ENCODE measurements at regions not wholly inside any gene's neighbourhood (a gene's known extent, or its start where the extent isn't known, plus 50 kb on each side); places are given as distances from the start of the nearest gene placed in this dataset.

DNA sequence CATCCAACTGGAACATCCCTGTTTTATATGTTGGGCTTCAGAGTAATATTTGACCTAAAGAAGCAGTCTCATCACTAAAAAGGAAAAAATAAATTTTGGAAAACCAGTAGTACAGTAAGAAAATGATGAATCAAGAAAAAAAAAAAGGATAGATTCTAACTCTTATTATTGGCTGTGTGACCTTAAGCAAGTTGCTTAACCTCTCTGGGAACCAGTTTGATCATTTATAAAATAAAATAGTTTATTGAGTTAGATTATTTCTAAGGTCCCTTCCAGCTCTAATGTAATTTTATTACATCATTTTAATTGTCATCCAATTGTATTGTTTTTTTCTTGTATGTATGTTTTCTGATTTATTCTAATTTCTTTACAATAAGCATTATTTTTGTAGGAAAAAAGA lies 127.0 kb downstream of the PRELID2 start:
- DNase-seq (ENCODE audit: low read depth in 2 of 2): no peak

- DNase-seq (ENCODE audit: low read depth in 2 of 2): no peak
Observed at GRCh38 chr5:145704724-145705123, 130.4 kb downstream of the PRELID2 start.

DNA sequence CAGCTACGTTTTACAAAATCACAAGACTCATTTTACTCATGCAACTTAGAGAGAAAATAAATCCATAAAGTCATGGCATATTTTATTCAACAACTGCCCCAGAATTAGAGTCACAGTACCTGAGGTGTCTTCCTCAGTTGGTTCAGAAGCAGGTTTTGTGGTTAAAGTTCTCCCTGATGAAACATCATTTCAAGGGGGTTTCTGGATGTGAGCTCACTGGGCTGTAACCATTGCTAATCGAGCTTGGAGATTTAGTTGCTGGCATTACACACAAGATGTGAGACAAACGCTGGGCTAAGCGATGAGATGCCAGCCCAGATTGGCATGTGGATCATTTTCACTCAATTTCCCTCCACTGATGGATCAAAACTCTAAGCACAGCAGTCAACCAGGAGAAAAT lies 131.3 kb downstream of the PRELID2 start:
- no peak for DNase-seq (ENCODE audit: low read depth in 2 of 2)

DNA sequence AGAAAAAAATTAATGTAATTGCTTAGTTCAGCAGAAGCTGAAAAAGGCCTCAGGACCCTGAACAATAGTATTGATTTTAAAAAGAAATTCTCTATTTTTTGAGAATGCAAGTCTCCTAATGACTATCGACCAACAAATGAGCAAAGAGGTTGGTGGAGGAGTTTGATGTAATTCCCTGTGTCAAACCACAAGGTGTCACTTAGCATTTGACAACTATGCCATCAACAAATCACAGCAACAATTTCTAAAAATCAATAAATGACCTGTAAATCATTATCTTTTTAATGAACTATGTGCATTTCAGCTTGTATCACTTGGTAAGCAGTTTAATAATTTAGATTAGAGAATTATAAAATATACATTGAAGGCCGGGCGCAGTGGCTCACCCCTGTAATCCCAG lies 133.7 kb downstream of the PRELID2 start:
- DNase-seq (ENCODE audit: low read depth in 2 of 2): no peak

DNA sequence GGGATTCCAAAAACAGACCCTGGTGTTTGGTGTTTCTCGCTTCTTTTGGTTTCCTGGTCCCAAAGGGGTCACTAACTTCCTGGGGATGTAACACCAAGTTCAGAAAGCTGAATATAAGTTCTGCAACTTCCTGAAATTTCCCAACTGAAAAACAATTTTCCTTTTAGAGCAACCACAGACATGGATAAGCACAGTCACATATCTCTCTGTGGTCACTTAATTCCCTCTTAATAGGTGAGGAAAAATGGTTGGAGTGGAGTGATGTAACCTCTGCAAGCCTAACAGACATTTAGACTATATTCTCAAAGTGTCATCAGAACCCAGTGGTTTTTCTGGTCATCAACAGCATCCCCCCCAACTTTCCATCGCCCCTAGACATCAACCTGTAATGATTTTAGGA lies 135.3 kb downstream of the PRELID2 start:
- no peak for DNase-seq (ENCODE audit: low read depth in 2 of 2)

DNA sequence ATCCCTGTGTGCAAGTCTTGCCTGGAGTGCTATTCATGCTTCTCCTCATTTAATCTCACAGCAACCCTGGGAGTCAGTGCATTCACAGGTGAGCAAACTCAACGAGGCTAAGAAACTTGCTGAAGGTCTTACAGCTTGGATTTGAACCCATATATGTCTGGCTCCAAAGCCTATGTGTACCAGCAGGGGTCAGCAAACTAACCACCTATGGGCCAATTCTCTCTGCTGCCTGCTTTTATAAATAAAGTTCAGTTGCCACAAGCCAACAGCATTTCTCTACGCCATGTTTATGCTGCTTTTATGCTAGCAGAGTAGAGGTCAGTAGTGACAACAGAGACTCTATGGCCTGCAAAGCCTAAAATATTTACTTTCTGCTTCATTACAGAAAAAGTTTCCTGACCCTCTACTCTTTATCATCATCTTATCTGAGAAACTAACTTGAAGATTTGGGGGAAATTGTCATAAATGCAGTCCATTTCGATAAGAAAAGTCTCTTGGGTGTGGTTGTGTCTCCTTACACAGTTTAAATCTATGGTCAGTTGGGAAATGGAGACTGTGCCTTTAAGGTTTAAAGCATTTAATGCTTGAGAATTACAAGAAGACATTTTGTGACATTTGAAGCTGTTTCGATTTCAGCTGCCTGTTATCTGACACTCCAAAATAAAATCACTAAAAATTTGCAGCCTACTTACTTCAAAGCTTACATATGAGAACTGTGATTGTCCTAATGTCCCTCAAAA lies 137.7 kb downstream of the PRELID2 start:
- DNase-seq (ENCODE audit: low read depth in 2 of 2): peak in 1 of 2 experiments; percentile 4

GRCh38 chr5:145689235-145689634 lies 145.9 kb downstream of the PRELID2 start:
- no peak for DNase-seq (ENCODE audit: low read depth in 2 of 2)

DNA sequence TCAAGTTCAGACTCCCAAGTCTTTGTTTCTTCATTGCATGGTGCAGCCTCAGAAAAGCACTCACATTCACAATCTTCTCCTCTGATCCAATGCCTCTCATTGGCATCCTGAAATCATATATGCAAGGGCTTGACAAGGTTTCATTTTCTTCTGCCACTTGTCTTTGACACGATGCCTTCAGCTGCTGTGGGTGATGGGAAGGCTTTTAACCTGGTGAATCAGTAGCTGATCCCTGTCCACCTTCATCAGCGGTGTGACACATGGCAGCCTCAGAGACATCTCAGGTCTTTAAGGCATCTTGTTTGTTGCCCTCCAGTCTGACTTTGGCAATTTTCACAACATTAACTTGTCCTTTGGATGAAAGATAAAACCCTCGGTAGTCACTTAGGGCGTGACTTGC lies 147.2 kb downstream of the PRELID2 start:
- DNase-seq (ENCODE audit: low read depth in 2 of 2): no peak

- no peak for DNase-seq (ENCODE audit: low read depth in 2 of 2)
Observed at GRCh38 chr5:145685417-145685816, 149.7 kb downstream of the PRELID2 start.

- no peak for DNase-seq (ENCODE audit: low read depth in 2 of 2)
Observed at GRCh38 chr5:145683431-145683830, 151.7 kb downstream of the PRELID2 start.

DNA sequence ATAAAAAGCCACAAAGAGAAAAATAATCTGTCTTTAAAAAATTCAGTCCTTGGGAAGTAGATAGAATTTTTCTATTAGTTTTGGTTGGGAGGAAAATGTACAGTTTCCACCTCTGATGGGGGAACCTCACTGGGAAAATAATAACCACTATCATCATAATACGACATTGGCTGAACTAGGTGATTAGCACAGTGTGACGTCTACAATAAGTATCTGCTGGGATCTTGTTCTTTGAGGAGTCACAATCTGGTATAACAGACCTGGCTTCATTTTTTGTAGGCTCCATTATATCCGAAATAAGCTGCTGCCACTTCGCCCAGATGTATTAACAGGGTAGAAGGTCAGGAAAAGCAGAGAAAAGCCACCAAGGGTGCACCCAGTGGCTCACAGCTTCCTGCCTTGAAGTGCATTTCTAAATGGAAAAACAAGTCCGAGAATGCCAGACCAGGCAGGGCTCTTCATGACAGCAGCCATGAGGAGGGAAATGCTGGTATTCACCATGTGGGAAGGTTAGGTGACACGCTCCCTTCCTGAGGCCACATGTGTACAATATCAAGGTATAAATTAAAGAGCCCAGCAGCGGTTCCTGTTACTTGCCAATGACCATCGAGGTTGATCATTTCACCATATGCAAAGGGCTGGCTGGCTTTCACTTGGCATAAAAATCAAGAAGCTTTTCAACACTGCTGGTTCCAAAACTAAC lies 152.8 kb downstream of the PRELID2 start:
- no peak for DNase-seq (ENCODE audit: low read depth in 2 of 2)

- peak; percentile 48 to 53 for DNase-seq (ENCODE audit: low read depth in 2 of 2)
Observed at GRCh38 chr5:145681686-145682085, 153.5 kb downstream of the PRELID2 start.

DNA sequence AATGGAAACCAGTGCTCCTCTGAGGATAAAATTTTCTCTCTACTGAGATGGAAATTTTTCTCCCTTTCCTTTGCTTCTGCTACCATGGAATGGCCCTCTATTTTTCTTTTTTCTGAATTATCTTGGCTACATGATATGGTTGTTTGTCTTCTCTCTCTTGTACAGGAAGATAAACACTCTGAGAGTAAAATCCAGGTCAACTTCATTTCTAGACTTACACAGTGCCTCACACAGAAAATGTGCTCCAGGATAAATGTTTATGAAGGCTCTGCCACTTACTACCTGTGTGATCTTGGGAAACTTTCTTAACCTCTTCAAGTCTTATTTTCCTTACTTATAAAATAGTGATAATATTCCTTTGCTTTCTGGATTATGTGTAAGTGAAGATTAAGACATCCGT lies 153.9 kb downstream of the PRELID2 start:
- no peak for DNase-seq (ENCODE audit: low read depth in 2 of 2)

DNA sequence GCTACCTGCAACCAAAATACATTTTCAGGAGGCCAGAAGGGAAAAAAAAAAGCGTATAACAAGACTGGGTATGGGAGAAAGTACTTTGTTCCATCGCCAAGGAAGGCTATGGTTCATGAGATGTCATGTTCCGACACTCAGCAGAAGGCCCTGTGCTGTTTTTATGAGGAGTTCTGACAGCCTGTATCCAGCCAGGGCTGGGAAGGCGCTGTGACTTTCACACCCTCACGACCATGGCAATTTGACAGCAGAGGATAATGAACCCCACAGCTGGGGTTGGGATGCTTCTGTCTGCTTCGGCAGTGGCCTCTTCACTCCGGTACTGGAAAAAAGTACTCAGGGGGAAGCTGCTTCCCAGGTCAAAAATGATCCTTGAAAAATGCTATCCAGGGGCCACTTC lies 154.4 kb downstream of the PRELID2 start:
- no peak for DNase-seq (ENCODE audit: low read depth in 2 of 2)

GRCh38 chr5:145680169-145680568 lies 155.0 kb downstream of the PRELID2 start:
- no peak for DNase-seq (ENCODE audit: low read depth in 2 of 2)

- DNase-seq (ENCODE audit: low read depth in 2 of 2): no peak
Observed at GRCh38 chr5:145678255-145678654, 156.9 kb downstream of the PRELID2 start.

DNA sequence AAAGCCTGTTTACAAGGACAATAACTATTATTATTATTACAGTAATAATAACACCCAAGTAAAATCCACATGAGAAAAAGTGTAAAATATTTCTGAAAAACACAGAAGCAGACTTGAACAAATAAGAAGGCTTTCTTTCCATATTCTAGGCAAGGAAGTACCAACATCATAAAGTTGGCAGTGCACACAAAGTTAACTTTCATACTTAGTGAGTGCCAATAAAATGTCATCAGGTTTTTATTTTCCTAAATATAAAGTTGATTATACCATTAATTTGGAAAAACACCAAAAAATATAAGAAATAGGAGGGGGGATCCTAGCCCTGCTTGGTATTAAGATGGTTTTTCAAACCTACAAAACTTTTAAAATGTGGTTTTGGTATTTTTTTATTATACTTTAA lies 161.4 kb downstream of the PRELID2 start:
- DNase-seq (ENCODE audit: low read depth in 2 of 2): no peak

GRCh38 chr5:145668714-145669113 lies 166.4 kb downstream of the PRELID2 start:
- no peak for DNase-seq (ENCODE audit: low read depth in 2 of 2)

DNA sequence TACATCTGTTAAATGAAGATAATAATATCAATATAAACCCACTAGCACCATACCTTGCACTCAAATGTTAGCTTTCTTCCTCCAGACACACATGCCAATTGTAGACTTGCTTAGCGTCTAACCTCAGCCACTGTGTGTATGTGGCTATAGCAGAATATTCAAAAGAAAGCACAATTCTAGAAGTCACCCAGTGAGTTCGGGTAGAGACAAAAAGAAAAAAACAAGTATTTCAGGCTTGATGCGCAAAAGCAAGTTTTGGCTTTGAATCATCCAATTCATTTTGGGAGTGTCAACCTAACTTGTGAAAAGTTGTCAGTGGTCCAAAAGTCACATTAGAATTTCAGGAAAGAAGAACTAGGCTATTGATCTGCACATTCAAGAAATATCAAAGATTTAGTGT lies 167.4 kb downstream of the PRELID2 start:
- no peak for DNase-seq (ENCODE audit: low read depth in 2 of 2)

GRCh38 chr5:145666591-145666990 lies 168.6 kb downstream of the PRELID2 start:
- DNase-seq (ENCODE audit: low read depth in 2 of 2): no peak

- no peak for DNase-seq (ENCODE audit: low read depth in 2 of 2)
Observed at GRCh38 chr5:145661737-145662485, 173.2 kb downstream of the PRELID2 start.

GRCh38 chr5:145660897-145661640 lies 174.1 kb downstream of the PRELID2 start:
- DNase-seq (ENCODE audit: low read depth in 2 of 2): peak; percentile 71 to 77
